Endothelial cell (in vitro differentiated cells): ENCODE measurements at regions not wholly inside any gene's neighbourhood (a gene's known extent, or its start where the extent isn't known, plus 50 kb on each side); places are given as distances from the start of the nearest gene placed in this dataset.
"Not testable (repeated sequence)": the region's sequence is repeated elsewhere in the genome, so short reads cannot be mapped to it uniquely, and the experiment has no call there.

ENCODE experiments used
- DNase-seq: peaks from one replicate; pipeline ENCODE4 v3.0.0; 2021; ENCODE audit warnings: low spot score
- H3K27ac Mint-ChIP-seq: one replicate; pipeline ENCODE4 v1.8.0; 2021; ENCODE audit warnings: mixed read lengths, inconsistent platforms; ENCODE audit not compliant: unreplicated experiment
- H3K27me3 Mint-ChIP-seq: one replicate; pipeline ENCODE4 v1.8.0; 2021; ENCODE audit warnings: mild to moderate bottlenecking, moderate library complexity, mixed read lengths, inconsistent platforms; ENCODE audit not compliant: unreplicated experiment
- H3K36me3 Mint-ChIP-seq: one replicate; pipeline ENCODE4 v1.8.0; 2021; ENCODE audit warnings: mild to moderate bottlenecking, low read depth, mixed read lengths, inconsistent platforms; ENCODE audit not compliant: unreplicated experiment
- H3K4me1 Mint-ChIP-seq: one replicate; pipeline ENCODE4 v1.8.0; 2021; ENCODE audit warnings: mild to moderate bottlenecking, mixed read lengths, inconsistent platforms; ENCODE audit not compliant: unreplicated experiment
- H3K4me3 Mint-ChIP-seq: one replicate; pipeline ENCODE4 v1.8.0; 2021; ENCODE audit warnings: mild to moderate bottlenecking, mixed read lengths, inconsistent platforms; ENCODE audit not compliant: unreplicated experiment
- H3K9me3 Mint-ChIP-seq: one replicate; pipeline ENCODE4 v1.8.0; 2021; ENCODE audit warnings: mixed read lengths, inconsistent platforms; ENCODE audit not compliant: unreplicated experiment
- CTCF ChIP-seq: fragments of 200-600 bp; sonication (generic); IDR thresholded peaks from one replicate; pipeline ENCODE4 v1.5.0; 2021; ENCODE audit warnings: antibody characterized with exemption; ENCODE audit not compliant: unreplicated experiment

DNA sequence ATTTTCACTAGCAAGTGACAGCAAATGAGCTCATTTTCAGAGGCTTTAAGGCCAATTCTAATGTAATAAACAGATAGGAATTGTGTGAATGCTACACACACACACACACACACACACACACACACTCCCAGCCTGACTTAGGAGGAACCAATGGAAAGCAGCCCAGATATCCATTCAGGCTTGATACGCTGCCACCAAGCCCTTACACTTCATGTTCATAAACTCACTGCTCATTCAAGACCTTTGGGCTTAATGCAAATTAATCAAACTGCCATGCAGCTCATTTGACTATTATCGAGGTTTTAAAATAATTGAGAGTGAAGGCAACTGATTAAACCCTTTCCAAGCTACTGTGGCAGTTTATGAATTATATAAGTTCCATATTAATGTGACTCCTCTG lies 298.9 kb upstream of the NCKAP5 start:
- DNase-seq: no peak
- no peak for TF ChIP-seq CTCF
- Mint-ChIP-seq H3K4me3 (no peak overlapping the region), H3K27me3 (no peaks in the 10 kb centered on the region), H3K4me1 (peaks cover 3% of the 10 kb centered on the region), H3K27ac (no peak overlapping the region), H3K9me3 (no peaks in the 10 kb centered on the region), H3K36me3 (no peaks in the 10 kb centered on the region)

DNA sequence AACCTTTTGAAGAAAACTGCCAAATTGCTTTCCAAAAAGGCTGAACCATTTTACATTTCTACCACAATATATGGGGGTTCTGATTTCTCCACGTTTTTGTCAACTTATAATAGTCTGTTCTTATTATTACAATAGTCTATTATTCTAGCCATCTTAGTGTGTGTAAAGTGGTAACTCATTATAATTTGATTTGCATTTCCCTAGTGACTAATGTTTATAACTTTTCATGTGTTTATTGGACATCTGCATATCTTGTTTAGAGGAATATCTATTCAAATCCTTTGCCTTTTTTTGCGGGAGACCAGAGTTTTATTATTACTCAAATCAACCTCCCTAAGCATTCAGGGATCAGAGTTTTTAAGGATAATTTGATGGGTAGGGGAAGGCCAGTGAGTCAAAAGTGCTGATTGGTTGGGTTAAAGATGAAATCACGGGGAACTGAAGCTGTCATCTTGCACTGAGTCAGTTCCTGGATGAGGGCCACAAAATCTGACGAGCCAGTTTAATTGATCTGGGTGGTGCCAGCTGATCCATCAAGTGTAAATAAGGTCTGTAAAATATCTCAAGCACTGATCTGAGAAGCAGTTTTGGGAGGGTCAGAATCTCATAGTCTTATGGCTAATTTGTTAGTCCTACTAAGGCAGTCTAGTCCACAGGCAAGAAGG lies 303.4 kb upstream of the NCKAP5 start:
- no peak for DNase-seq
- no peaks in the 10 kb centered on the region for H3K27me3 Mint-ChIP-seq
- H3K9me3 Mint-ChIP-seq: no peaks in the 10 kb centered on the region
- TF ChIP-seq CTCF: no peak
- H3K27ac Mint-ChIP-seq: no peak overlapping the region
- no peaks in the 10 kb centered on the region for H3K36me3 Mint-ChIP-seq
- no peak overlapping the region for H3K4me3 Mint-ChIP-seq
- no peaks in the 10 kb centered on the region for H3K4me1 Mint-ChIP-seq

DNA sequence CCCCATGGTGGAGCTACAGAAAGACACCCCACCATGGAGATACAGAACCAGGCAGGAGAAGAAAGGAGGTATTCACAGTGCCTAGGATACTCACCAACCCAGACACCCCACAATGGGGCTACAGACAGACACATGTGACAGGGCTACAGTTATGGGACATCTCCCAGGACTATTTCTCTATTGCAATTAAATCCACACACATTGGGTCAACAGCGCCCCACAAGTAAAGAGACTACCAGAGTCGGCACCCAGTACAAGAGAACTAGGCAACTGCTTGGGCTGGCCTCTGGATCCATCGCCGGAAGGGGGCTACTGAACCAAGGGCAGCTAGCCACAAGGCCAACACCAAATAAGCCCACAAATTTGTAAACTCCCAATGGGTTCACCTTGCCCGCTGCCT lies 310.1 kb upstream of the NCKAP5 start:
- H3K27me3 Mint-ChIP-seq: no peaks in the 10 kb centered on the region
- no peak overlapping the region for H3K27ac Mint-ChIP-seq
- no peak for TF ChIP-seq CTCF
- no peaks in the 10 kb centered on the region for H3K36me3 Mint-ChIP-seq
- H3K4me1 Mint-ChIP-seq: no peaks in the 10 kb centered on the region
- H3K9me3 Mint-ChIP-seq: no peaks in the 10 kb centered on the region
- no peak for DNase-seq
- H3K4me3 Mint-ChIP-seq: no peak overlapping the region

DNA sequence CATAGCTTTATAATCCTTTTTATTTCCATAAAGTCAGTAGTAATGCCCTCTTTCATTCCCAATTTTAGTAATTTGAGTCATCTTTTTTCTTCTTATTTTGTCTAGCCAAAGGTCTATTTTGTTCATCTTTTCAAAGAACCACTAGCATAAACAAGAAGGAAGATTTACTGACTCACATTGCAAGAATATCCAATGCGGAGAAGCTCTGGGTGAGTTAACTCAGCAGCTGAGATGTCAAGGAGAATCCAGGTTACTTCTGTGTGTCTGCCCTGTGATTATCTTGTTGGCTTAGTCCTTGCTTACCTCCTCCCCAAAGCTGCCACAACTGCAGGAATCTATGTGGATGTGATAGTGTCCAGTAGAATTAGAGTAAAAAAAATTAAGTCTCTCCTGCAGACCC lies 311.4 kb upstream of the NCKAP5 start:
- no peak for TF ChIP-seq CTCF
- Mint-ChIP-seq H3K4me3 (no peak overlapping the region), H3K9me3 (no peaks in the 10 kb centered on the region)

GRCh38 chr2:133882159-133882558 lies 313.9 kb upstream of the NCKAP5 start:
- not testable (repeated sequence) for H3K27ac Mint-ChIP-seq, H3K36me3 Mint-ChIP-seq, H3K27me3 Mint-ChIP-seq, H3K4me3 Mint-ChIP-seq, H3K9me3 Mint-ChIP-seq, DNase-seq
- H3K4me1 Mint-ChIP-seq: peaks cover 13% of the 10 kb centered on the region

More for the DNA sequence above, 311.4 kb upstream of the NCKAP5 start:
- Mint-ChIP-seq H3K27me3 (no peaks in the 10 kb centered on the region), H3K27ac (no peak overlapping the region), H3K36me3 (no peaks in the 10 kb centered on the region), H3K4me1 (no peaks in the 10 kb centered on the region)
- no peak for DNase-seq
